H9 (cell line): ENCODE measurements at regions not wholly inside any gene's neighbourhood (a gene's known extent, or its start where the extent isn't known, plus 50 kb on each side); places are given as distances from the start of the nearest gene placed in this dataset.

ENCODE experiments used
- DNase-seq: peaks from one replicate; pipeline ENCODE4 v3.0.0-alpha.2; 2017
- H2AFZ ChIP-seq: one replicate; pipeline ENCODE4 v1.6.1; 2013; ENCODE audit warnings: mild to moderate bottlenecking, low read length, control low read depth, moderate library complexity
- H2AK5ac ChIP-seq: 2 replicates; pipeline ENCODE4 v1.6.1; 2013; ENCODE audit warnings: low read length, control low read depth, mixed read lengths; ENCODE audit not compliant: insufficient read length
- H2BK120ac ChIP-seq: one replicate; pipeline ENCODE4 v1.6.1; 2013; ENCODE audit warnings: low read depth, mild to moderate bottlenecking, low read length, control low read depth, inconsistent platforms; ENCODE audit not compliant: poor library complexity, severe bottlenecking
- H2BK12ac ChIP-seq: 2 replicates; pipeline ENCODE4 v1.6.1; 2013; ENCODE audit warnings: low read length, control low read depth, mixed read lengths, low read depth; ENCODE audit not compliant: insufficient read length
- H2BK15ac ChIP-seq: 2 replicates; pipeline ENCODE4 v1.6.1; 2013; ENCODE audit warnings: low read depth, low read length, control low read depth
- H2BK20ac ChIP-seq: one replicate; pipeline ENCODE4 v1.6.1; 2013; ENCODE audit warnings: low read depth, mild to moderate bottlenecking, low read length, control low read depth, inconsistent platforms; ENCODE audit not compliant: poor library complexity, severe bottlenecking
- H2BK5ac ChIP-seq: 2 replicates; pipeline ENCODE4 v1.6.1; 2013; ENCODE audit warnings: low read length, control low read depth, mixed read lengths; ENCODE audit not compliant: insufficient read length
- H3K14ac ChIP-seq: 2 replicates; pipeline ENCODE4 v1.6.1; 2013; ENCODE audit warnings: low read length, control low read depth; ENCODE audit not compliant: insufficient read depth
- H3K18ac ChIP-seq: 2 replicates; pipeline ENCODE4 v1.6.1; 2013; ENCODE audit warnings: low read depth, mild to moderate bottlenecking, mixed read lengths, low read length, control low read depth; ENCODE audit not compliant: insufficient read length
- H3K23ac ChIP-seq: 2 replicates; pipeline ENCODE4 v1.6.1; 2013; ENCODE audit warnings: low read length, control low read depth, mixed read lengths, low read depth; ENCODE audit not compliant: insufficient read length
- H3K23me2 ChIP-seq: 2 replicates; pipeline ENCODE4 v1.6.1; 2013; ENCODE audit warnings: low read depth, mild to moderate bottlenecking, mixed read lengths, low read length, control low read depth; ENCODE audit not compliant: insufficient read length, poor library complexity, severe bottlenecking
- H3K27ac ChIP-seq: 2 replicates; pipeline ENCODE4 v1.5.1; 2013; ENCODE audit warnings: low read length, control low read depth, mixed read lengths, low read depth; ENCODE audit not compliant: insufficient read length
- H3K27me3 ChIP-seq: 2 replicates; pipeline ENCODE4 v1.6.1; 2013; ENCODE audit warnings: low read length, control low read depth, inconsistent platforms; ENCODE audit not compliant: insufficient read depth
- H3K4ac ChIP-seq: 2 replicates; pipeline ENCODE4 v1.6.1; 2013; ENCODE audit warnings: low read depth, mild to moderate bottlenecking, control low read depth, inconsistent platforms, low read length, moderate library complexity
- H3K4me1 ChIP-seq: 2 replicates; pipeline ENCODE4 v1.6.1; 2013; ENCODE audit warnings: low read length, control low read depth, inconsistent platforms; ENCODE audit not compliant: insufficient read depth
- H3K4me2 ChIP-seq: 2 replicates; pipeline ENCODE4 v1.6.1; 2013; ENCODE audit warnings: low read length, control low read depth, mixed read lengths; ENCODE audit not compliant: insufficient read length, insufficient read depth
- H3K56ac ChIP-seq: 2 replicates; pipeline ENCODE4 v1.6.1; 2013; ENCODE audit warnings: low read depth, mild to moderate bottlenecking, mixed read lengths, low read length, control low read depth; ENCODE audit not compliant: insufficient read length
- H3K79me1 ChIP-seq: 2 replicates; pipeline ENCODE4 v1.6.1; 2013; ENCODE audit warnings: low read depth, mild to moderate bottlenecking, moderate library complexity, low read length, control low read depth, inconsistent platforms; ENCODE audit not compliant: insufficient read depth, poor library complexity, severe bottlenecking
- H3K79me2 ChIP-seq: 2 replicates; pipeline ENCODE4 v1.6.1; 2013; ENCODE audit warnings: low read length, control low read depth, inconsistent platforms; ENCODE audit not compliant: insufficient read depth
- H3K9ac ChIP-seq: 2 replicates; pipeline ENCODE4 v1.6.1; 2013; ENCODE audit warnings: low read length, control low read depth, mixed read lengths; ENCODE audit not compliant: insufficient read length; ENCODE audit errors: extremely low read depth
- H3K9me3 ChIP-seq: one replicate; pipeline ENCODE4 v1.6.1; 2013; ENCODE audit warnings: low read depth, low read length, inconsistent platforms; ENCODE audit not compliant: control insufficient read depth
- H3T11ph ChIP-seq: one replicate; pipeline ENCODE4 v1.6.1; 2013; ENCODE audit warnings: mild to moderate bottlenecking, low read length, control low read depth, inconsistent platforms
- H4K20me1 ChIP-seq: one replicate; pipeline ENCODE4 v1.6.1; 2013; ENCODE audit not compliant: control insufficient read depth, insufficient read length, insufficient read depth
- H4K5ac ChIP-seq: 2 replicates; pipeline ENCODE4 v1.6.1; 2013; ENCODE audit warnings: low read depth, mild to moderate bottlenecking, mixed read lengths, low read length, control low read depth; ENCODE audit not compliant: insufficient read length
- H4K8ac ChIP-seq: replicated peaks from 2 replicates; pipeline ENCODE4 v1.6.1; 2013; ENCODE audit warnings: low read length, control low read depth, mixed read lengths, low read depth; ENCODE audit not compliant: insufficient read length
- H4K91ac ChIP-seq: 2 replicates; pipeline ENCODE4 v1.6.1; 2013; ENCODE audit warnings: low read depth, mild to moderate bottlenecking, moderate library complexity, mixed read lengths, low read length, control low read depth; ENCODE audit not compliant: insufficient read length
- H3K27ac Mint-ChIP-seq, 3 experiments: 2 replicates in 2 of 3; 3 replicates in 1 of 3; pipeline ENCODE4 v1.8.0; 2020 to 2021; ENCODE audit warnings: mixed read lengths in 3 of 3, mild to moderate bottlenecking in 1 of 3, moderate library complexity in 1 of 3
- H3K27me3 Mint-ChIP-seq: 2 replicates; pipeline ENCODE4 v1.8.0; 2021; ENCODE audit warnings: low read depth, mild to moderate bottlenecking, moderate library complexity, mixed read lengths
- H3K36me3 Mint-ChIP-seq, 3 experiments: 2 replicates in 2 of 3; 3 replicates in 1 of 3; pipeline ENCODE4 v1.8.0; 2020 to 2021; ENCODE audit warnings: low read depth in 3 of 3, mixed read lengths in 3 of 3; ENCODE audit not compliant: insufficient read depth in 1 of 3
- H3K4me1 Mint-ChIP-seq, 2 experiments: 2 replicates each; pipeline ENCODE4 v1.8.0; 2020; ENCODE audit warnings: mixed read lengths in 2 of 2
- H3K4me3 Mint-ChIP-seq, 2 experiments: 2 replicates in 1 of 2; 3 replicates in 1 of 2; pipeline ENCODE4 v1.8.0; 2020 to 2021; ENCODE audit warnings: mild to moderate bottlenecking in 2 of 2, mixed read lengths in 2 of 2, moderate library complexity in 1 of 2
- H3K9me3 Mint-ChIP-seq, 2 experiments: 2 replicates in 1 of 2; 3 replicates in 1 of 2; pipeline ENCODE4 v1.8.0; 2020; ENCODE audit warnings: mild to moderate bottlenecking in 2 of 2, mixed read lengths in 2 of 2, moderate library complexity in 1 of 2
- WGBS: extraction: QIAGEN DNeasy Blood & Tissue Kit; methylation state at CpG from one replicate; pipeline ENCODE4 v1.1.7; 2013; ENCODE audit warnings: missing lambda C conversion rate, low lambda C conversion rate, mixed read lengths; ENCODE audit not compliant: insufficient read length; ENCODE audit errors: extremely low coverage; 5-methylcytosine and 5-hydroxymethylcytosine counted together
- TF ChIP-seq, protein P1 (sequence below): fragments of 200-600 bp; sonication (generic); conservative IDR thresholded peaks from 3 replicates; pipeline ENCODE4 v1.8.0; 2021; ENCODE audit warnings: antibody characterized with exemption, mild to moderate bottlenecking

GRCh38 chr13:40407567-40407966 lies 258.9 kb downstream of the FOXO1 start:
- Mint-ChIP-seq H3K9me3 (peaks cover 0 to 5% of the 10 kb centered on the region in 2 experiments; a peak in 2 of 5 replicates), H3K4me1 (peaks cover 10 to 13% of the 10 kb centered on the region in 2 experiments), H3K36me3 (no peaks in the 10 kb centered on the region), H3K27ac (no peak overlapping the region), H3K27me3 (no peaks in the 10 kb centered on the region; the same call in 1 of the 2 replicates), H3K4me3 (no peak overlapping the region)
- no peak overlapping the region for H4K91ac ChIP-seq
- H3K4me1 ChIP-seq = no peaks in the 10 kb centered on the region; the same call in 1 of the 2 replicates
- no peak overlapping the region for H3K23ac ChIP-seq
- H3K9me3 ChIP-seq = no peaks in the 10 kb centered on the region
- DNase-seq = no peak
- no peak overlapping the region for H3T11ph ChIP-seq
- H3K4ac ChIP-seq = no peak overlapping the region
- H2BK15ac ChIP-seq = no peak overlapping the region
- no peaks in the 10 kb centered on the region for H3K23me2 ChIP-seq
- no peak overlapping the region for H3K4me2 ChIP-seq
- no peak overlapping the region for H2BK120ac ChIP-seq
- TF ChIP-seq, protein P1, sequence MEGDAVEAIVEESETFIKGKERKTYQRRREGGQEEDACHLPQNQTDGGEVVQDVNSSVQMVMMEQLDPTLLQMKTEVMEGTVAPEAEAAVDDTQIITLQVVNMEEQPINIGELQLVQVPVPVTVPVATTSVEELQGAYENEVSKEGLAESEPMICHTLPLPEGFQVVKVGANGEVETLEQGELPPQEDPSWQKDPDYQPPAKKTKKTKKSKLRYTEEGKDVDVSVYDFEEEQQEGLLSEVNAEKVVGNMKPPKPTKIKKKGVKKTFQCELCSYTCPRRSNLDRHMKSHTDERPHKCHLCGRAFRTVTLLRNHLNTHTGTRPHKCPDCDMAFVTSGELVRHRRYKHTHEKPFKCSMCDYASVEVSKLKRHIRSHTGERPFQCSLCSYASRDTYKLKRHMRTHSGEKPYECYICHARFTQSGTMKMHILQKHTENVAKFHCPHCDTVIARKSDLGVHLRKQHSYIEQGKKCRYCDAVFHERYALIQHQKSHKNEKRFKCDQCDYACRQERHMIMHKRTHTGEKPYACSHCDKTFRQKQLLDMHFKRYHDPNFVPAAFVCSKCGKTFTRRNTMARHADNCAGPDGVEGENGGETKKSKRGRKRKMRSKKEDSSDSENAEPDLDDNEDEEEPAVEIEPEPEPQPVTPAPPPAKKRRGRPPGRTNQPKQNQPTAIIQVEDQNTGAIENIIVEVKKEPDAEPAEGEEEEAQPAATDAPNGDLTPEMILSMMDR = no peak
- H2BK12ac ChIP-seq = no peak overlapping the region
- no peaks in the 10 kb centered on the region for H3K27me3 ChIP-seq
- H2AFZ ChIP-seq = no peak overlapping the region
- H2BK20ac ChIP-seq = no peak overlapping the region
- no peak overlapping the region for H3K56ac ChIP-seq
- H3K27ac ChIP-seq = no peak overlapping the region
- no peak overlapping the region for H2BK5ac ChIP-seq
- H3K9ac ChIP-seq = no peak overlapping the region
- WGBS = no CpG with 5 or more reads among the region's 3 CpGs
- 0 out of 2 replicates have a peak, but pooled peaks cover 2% of the 10 kb centered on the region for H3K79me2 ChIP-seq
- H3K14ac ChIP-seq = no peak overlapping the region
- H4K5ac ChIP-seq = no peak overlapping the region
- H3K18ac ChIP-seq = no peak overlapping the region
- H4K8ac ChIP-seq = no peak overlapping the region
- H3K79me1 ChIP-seq = no peaks in the 10 kb centered on the region
- no peak overlapping the region for H2AK5ac ChIP-seq
- H4K20me1 ChIP-seq = no peaks in the 10 kb centered on the region
